ENCODE measurements at regions not wholly inside any gene's neighbourhood (a gene's known extent, or its start where the extent isn't known, plus 50 kb on each side); places are given as distances from the start of the nearest gene placed in this dataset.

GRCh38 chr1:83104558-83104957, 894.4 kb downstream of the TTLL7 start:
- H3K4me3 ChIP-seq = no peak overlapping the region
- H3K36me3 ChIP-seq = no peaks in the 10 kb centered on the region
- H3K9me3 ChIP-seq = no peaks in the 10 kb centered on the region
- H3K4me1 ChIP-seq = no peaks in the 10 kb centered on the region
- intact Hi-C loops (cut with DNase I; ENCODE audit: low total_unique reads) = no loop called here
- TF ChIP-seq POLR2A (IDR thresholded peaks at IDR 0.05) (no peak), POLR2AphosphoS5 (IDR thresholded peaks at IDR 0.05) (no peak)
- TF ChIP-seq, protein P1, sequence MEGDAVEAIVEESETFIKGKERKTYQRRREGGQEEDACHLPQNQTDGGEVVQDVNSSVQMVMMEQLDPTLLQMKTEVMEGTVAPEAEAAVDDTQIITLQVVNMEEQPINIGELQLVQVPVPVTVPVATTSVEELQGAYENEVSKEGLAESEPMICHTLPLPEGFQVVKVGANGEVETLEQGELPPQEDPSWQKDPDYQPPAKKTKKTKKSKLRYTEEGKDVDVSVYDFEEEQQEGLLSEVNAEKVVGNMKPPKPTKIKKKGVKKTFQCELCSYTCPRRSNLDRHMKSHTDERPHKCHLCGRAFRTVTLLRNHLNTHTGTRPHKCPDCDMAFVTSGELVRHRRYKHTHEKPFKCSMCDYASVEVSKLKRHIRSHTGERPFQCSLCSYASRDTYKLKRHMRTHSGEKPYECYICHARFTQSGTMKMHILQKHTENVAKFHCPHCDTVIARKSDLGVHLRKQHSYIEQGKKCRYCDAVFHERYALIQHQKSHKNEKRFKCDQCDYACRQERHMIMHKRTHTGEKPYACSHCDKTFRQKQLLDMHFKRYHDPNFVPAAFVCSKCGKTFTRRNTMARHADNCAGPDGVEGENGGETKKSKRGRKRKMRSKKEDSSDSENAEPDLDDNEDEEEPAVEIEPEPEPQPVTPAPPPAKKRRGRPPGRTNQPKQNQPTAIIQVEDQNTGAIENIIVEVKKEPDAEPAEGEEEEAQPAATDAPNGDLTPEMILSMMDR (IDR thresholded peaks at IDR 0.05) = no peak
- H3K27me3 ChIP-seq = no peaks in the 10 kb centered on the region
- no peak overlapping the region for H3K27ac ChIP-seq
- no peak for DNase-seq (ENCODE audit: low spot score in 2 of 2)

DNA sequence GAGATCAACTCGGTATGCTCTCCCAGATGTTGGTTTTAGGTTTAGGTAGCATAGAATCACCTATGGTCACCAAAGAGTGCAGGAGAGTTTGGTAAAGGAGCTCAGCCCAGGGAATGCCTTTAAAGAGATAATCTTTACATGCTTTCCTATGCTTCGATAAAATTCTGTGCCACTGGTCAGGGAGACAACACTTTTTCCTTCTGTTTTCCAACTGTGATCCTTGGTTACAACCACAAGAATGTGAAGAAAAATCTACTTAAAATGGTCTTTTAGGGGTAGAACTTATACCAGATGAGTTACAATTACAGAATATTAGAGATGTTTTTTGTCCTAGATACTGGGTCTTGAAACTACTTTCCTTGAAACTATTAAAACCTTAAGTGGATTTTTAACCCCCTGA, 895.6 kb downstream of the TTLL7 start:
- Histone ChIP-seq H3K4me1 (no peaks in the 10 kb centered on the region), H3K27ac (no peak overlapping the region), H3K36me3 (no peaks in the 10 kb centered on the region), H3K4me3 (no peak overlapping the region), H3K9me3 (no peaks in the 10 kb centered on the region), H3K27me3 (no peaks in the 10 kb centered on the region)
- TF ChIP-seq POLR2AphosphoS5 (IDR thresholded peaks at IDR 0.05) = no peak
- TF ChIP-seq, protein P1 (IDR thresholded peaks at IDR 0.05) = no peak
- no peak for TF ChIP-seq POLR2A (IDR thresholded peaks at IDR 0.05)
- intact Hi-C loops (cut with DNase I; ENCODE audit: low total_unique reads) = no loop called here
- DNase-seq (ENCODE audit: low spot score in 2 of 2) = no peak

DNA sequence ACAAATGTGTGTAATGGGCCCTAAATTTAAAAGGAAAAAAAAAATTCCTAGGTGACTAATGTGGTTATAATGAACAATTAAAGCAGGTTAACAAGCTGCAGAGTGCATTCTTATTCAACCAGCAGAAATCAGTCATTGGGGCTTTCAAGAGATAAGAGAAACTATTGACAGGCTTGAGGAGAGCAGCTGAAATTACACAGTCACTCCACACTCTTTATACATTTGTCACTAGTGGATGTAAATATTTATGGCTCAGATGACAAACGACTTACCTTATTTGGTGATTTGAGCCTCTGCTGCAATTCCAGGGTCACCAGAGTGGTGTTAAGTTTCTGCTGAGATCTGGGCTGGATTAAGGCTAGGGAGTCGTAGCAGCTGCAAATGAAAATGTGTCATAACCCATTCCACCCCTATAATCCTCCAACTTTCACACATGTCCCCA, 896.3 kb downstream of the TTLL7 start:
- Histone ChIP-seq H3K4me3 (no peak overlapping the region), H3K9me3 (no peaks in the 10 kb centered on the region), H3K27ac (no peak overlapping the region), H3K27me3 (no peaks in the 10 kb centered on the region), H3K36me3 (no peaks in the 10 kb centered on the region), H3K4me1 (no peaks in the 10 kb centered on the region)
- intact Hi-C loops (cut with DNase I; ENCODE audit: low total_unique reads) = no loop called here
- TF ChIP-seq, protein P1 (IDR thresholded peaks at IDR 0.05) = no peak
- TF ChIP-seq POLR2A (IDR thresholded peaks at IDR 0.05) = no peak
- TF ChIP-seq POLR2AphosphoS5 (IDR thresholded peaks at IDR 0.05) = no peak
- no peak for DNase-seq (ENCODE audit: low spot score in 2 of 2)

GRCh38 chr1:83101406-83101805, 897.5 kb downstream of the TTLL7 start:
- DNase-seq (ENCODE audit: low spot score in 2 of 2) = no peak
- H3K27ac ChIP-seq = no peak overlapping the region

DNA sequence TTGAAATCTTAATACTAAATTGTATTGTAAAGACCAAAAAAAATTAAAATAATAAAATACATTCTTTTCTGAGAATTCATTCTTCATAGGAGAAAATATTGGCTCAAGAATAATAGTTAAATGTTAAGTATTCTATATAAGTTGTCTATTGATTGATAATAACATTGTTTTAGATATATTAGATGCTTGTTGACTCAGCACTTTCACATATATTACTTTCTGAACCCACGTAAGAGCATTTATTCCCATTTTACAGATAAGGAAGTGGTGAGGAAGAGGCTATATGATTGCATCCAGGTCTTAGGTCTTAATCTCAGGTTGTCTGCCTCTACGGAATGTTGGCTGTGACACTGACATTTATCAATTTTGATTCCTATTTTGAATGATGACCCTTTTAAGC, 898.8 kb downstream of the TTLL7 start:
- DNase-seq (ENCODE audit: low spot score in 2 of 2) = no peak
- TF ChIP-seq, protein P1 (IDR thresholded peaks at IDR 0.05) = no peak
- TF ChIP-seq POLR2AphosphoS5 (IDR thresholded peaks at IDR 0.05) (no peak), POLR2A (IDR thresholded peaks at IDR 0.05) (no peak)

More at GRCh38 chr1:83101406-83101805, 897.5 kb downstream of the TTLL7 start:
- H3K9me3 ChIP-seq = no peaks in the 10 kb centered on the region
- intact Hi-C loops (cut with DNase I; ENCODE audit: low total_unique reads) = no loop called here
- H3K36me3 ChIP-seq = no peaks in the 10 kb centered on the region
- TF ChIP-seq POLR2A (IDR thresholded peaks at IDR 0.05) (no peak), POLR2AphosphoS5 (IDR thresholded peaks at IDR 0.05) (no peak)
- TF ChIP-seq, protein P1 (IDR thresholded peaks at IDR 0.05) = no peak
- H3K4me3 ChIP-seq = no peak overlapping the region
- H3K4me1 ChIP-seq = no peaks in the 10 kb centered on the region
- H3K27me3 ChIP-seq = no peaks in the 10 kb centered on the region

More for the DNA sequence above, 898.8 kb downstream of the TTLL7 start:
- Histone ChIP-seq H3K27me3 (no peaks in the 10 kb centered on the region), H3K27ac (no peak overlapping the region), H3K36me3 (no peaks in the 10 kb centered on the region), H3K4me1 (no peaks in the 10 kb centered on the region), H3K9me3 (no peaks in the 10 kb centered on the region), H3K4me3 (no peak overlapping the region)
- intact Hi-C loops (cut with DNase I; ENCODE audit: low total_unique reads) = no loop called here
